HFFc6 (cell line): ENCODE measurements at regions not wholly inside any gene's neighbourhood (a gene's known extent, or its start where the extent isn't known, plus 50 kb on each side); places are given as distances from the start of the nearest gene placed in this dataset.

Experiments used
- DNase-seq: peaks from one replicate; pipeline ENCODE4 v3.0.0-alpha.2; 2018
- H3K27ac Mint-ChIP-seq: 2 replicates; pipeline ENCODE4 v1.8.0; 2020; ENCODE audit warnings: mild to moderate bottlenecking, mixed read lengths
- H3K27me3 Mint-ChIP-seq: 2 replicates; pipeline ENCODE4 v1.8.0; 2021; ENCODE audit warnings: mild to moderate bottlenecking, moderate library complexity, mixed read lengths; ENCODE audit not compliant: insufficient read depth
- H3K36me3 Mint-ChIP-seq: 2 replicates; pipeline ENCODE4 v1.8.0; 2021; ENCODE audit warnings: low read depth, mixed read lengths
- H3K4me1 Mint-ChIP-seq: 2 replicates; pipeline ENCODE4 v1.8.0; 2020; ENCODE audit warnings: low read depth, mixed read lengths
- H3K4me3 Mint-ChIP-seq: 2 replicates; pipeline ENCODE4 v1.8.0; 2020; ENCODE audit warnings: mild to moderate bottlenecking, moderate library complexity, mixed read lengths
- H3K9me3 Mint-ChIP-seq: 2 replicates; pipeline ENCODE4 v1.8.0; 2020; ENCODE audit warnings: mild to moderate bottlenecking, mixed read lengths
- CTCF ChIP-seq: fragments of 200-600 bp; sonication (generic); IDR thresholded peaks from 2 replicates; pipeline ENCODE4 v1.5.0; 2021; ENCODE audit warnings: antibody characterized with exemption, mild to moderate bottlenecking

GRCh38 chr10:44805466-44806210 lies 105.5 kb upstream of the TMEM72 start:
- Mint-ChIP-seq H3K9me3 (no peaks in the 10 kb centered on the region), H3K4me1 (peaks cover 55% of the 10 kb centered on the region), H3K4me3 (no peak overlapping the region), H3K36me3 (no peaks in the 10 kb centered on the region), H3K27me3 (no peaks in the 10 kb centered on the region; the same call in 1 of the 2 replicates), H3K27ac (no peak overlapping the region)
- no peak for DNase-seq
- no peak for TF ChIP-seq CTCF

- no peaks in the 10 kb centered on the region for H3K36me3 Mint-ChIP-seq
- TF ChIP-seq CTCF, result no peak
- no peak overlapping the region for H3K4me3 Mint-ChIP-seq
- no peak for DNase-seq
- no peak overlapping the region for H3K27ac Mint-ChIP-seq
- no peaks in the 10 kb centered on the region for H3K9me3 Mint-ChIP-seq
- H3K4me1 Mint-ChIP-seq, result peaks cover 41% of the 10 kb centered on the region
- H3K27me3 Mint-ChIP-seq, result no peaks in the 10 kb centered on the region; the same call in 1 of the 2 replicates
These were observed 104.2 kb upstream of the TMEM72 start for GRCh38 chr10:44806950-44807349.

GRCh38 chr10:44807451-44807850 lies 103.7 kb upstream of the TMEM72 start:
- H3K9me3 Mint-ChIP-seq, result no peaks in the 10 kb centered on the region
- H3K4me3 Mint-ChIP-seq, result no peak overlapping the region
- peaks cover 36% of the 10 kb centered on the region for H3K4me1 Mint-ChIP-seq
- H3K27me3 Mint-ChIP-seq, result no peaks in the 10 kb centered on the region; the same call in 1 of the 2 replicates
- no peaks in the 10 kb centered on the region for H3K36me3 Mint-ChIP-seq
- no peak for DNase-seq
- no peak overlapping the region for H3K27ac Mint-ChIP-seq
- no peak for TF ChIP-seq CTCF

GRCh38 chr10:44809647-44810046 lies 101.5 kb upstream of the TMEM72 start:
- peak; percentile 32 for DNase-seq
- Mint-ChIP-seq H3K27me3 (no peaks in the 10 kb centered on the region), H3K4me3 (no peak overlapping the region), H3K27ac (no peak overlapping the region), H3K4me1 (peaks cover 14% of the 10 kb centered on the region), H3K36me3 (peaks cover 4% of the 10 kb centered on the region; the same call in 1 of the 2 replicates), H3K9me3 (no peaks in the 10 kb centered on the region)
- TF ChIP-seq CTCF, result peak; percentile 66

GRCh38 chr10:44811072-44811471 lies 100.1 kb upstream of the TMEM72 start:
- Mint-ChIP-seq H3K4me1 (peaks cover 8% of the 10 kb centered on the region), H3K27ac (no peak overlapping the region), H3K27me3 (no peaks in the 10 kb centered on the region), H3K4me3 (no peak overlapping the region), H3K36me3 (peaks cover 4% of the 10 kb centered on the region; the same call in 1 of the 2 replicates), H3K9me3 (no peaks in the 10 kb centered on the region)
- no peak for DNase-seq
- TF ChIP-seq CTCF, result no peak
